ENCODE measurements at regions not wholly inside any gene's neighbourhood (a gene's known extent, or its start where the extent isn't known, plus 50 kb on each side); places are given as distances from the start of the nearest gene placed in this dataset.
A peak's percentile ranks its signal among the peaks of the same experiment; 100 is the strongest.

GRCh38 chr2:240310201-240310600 lies 125.3 kb upstream of the GPC1 start:
- TF ChIP-seq, protein P1, sequence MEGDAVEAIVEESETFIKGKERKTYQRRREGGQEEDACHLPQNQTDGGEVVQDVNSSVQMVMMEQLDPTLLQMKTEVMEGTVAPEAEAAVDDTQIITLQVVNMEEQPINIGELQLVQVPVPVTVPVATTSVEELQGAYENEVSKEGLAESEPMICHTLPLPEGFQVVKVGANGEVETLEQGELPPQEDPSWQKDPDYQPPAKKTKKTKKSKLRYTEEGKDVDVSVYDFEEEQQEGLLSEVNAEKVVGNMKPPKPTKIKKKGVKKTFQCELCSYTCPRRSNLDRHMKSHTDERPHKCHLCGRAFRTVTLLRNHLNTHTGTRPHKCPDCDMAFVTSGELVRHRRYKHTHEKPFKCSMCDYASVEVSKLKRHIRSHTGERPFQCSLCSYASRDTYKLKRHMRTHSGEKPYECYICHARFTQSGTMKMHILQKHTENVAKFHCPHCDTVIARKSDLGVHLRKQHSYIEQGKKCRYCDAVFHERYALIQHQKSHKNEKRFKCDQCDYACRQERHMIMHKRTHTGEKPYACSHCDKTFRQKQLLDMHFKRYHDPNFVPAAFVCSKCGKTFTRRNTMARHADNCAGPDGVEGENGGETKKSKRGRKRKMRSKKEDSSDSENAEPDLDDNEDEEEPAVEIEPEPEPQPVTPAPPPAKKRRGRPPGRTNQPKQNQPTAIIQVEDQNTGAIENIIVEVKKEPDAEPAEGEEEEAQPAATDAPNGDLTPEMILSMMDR (IDR thresholded peaks at IDR 0.05), result no peak
- Histone ChIP-seq H3K9me3 (no peaks in the 10 kb centered on the region), H3K27me3 (ENCODE audit: low read depth) (no peaks in the 10 kb centered on the region), H3K27ac (no peak overlapping the region), H3K4me3 (no peak overlapping the region), H3K4me1 (no peaks in the 10 kb centered on the region), H3K36me3 (no peaks in the 10 kb centered on the region)
- no peak for DNase-seq
- ATAC-seq, result no peak
- intact Hi-C loops (cut with DNase I), result no loop called here

- TF ChIP-seq, protein P1 (IDR thresholded peaks at IDR 0.05), result no peak
- ATAC-seq, result no peak
- H3K27ac ChIP-seq, result no peak overlapping the region
- DNase-seq, result no peak
- intact Hi-C loops (cut with DNase I), result no loop called here
- H3K4me1 ChIP-seq, result no peaks in the 10 kb centered on the region
- no peaks in the 10 kb centered on the region for H3K27me3 ChIP-seq (ENCODE audit: low read depth)
- H3K36me3 ChIP-seq, result no peaks in the 10 kb centered on the region
- no peaks in the 10 kb centered on the region for H3K9me3 ChIP-seq
- no peak overlapping the region for H3K4me3 ChIP-seq
These were observed 124.8 kb upstream of the GPC1 start for GRCh38 chr2:240310645-240311044.

- Histone ChIP-seq H3K4me1 (no peaks in the 10 kb centered on the region), H3K27ac (no peak overlapping the region), H3K4me3 (no peak overlapping the region), H3K9me3 (no peaks in the 10 kb centered on the region), H3K36me3 (no peaks in the 10 kb centered on the region), H3K27me3 (ENCODE audit: low read depth) (no peaks in the 10 kb centered on the region)
- DNase-seq, result no peak
- TF ChIP-seq, protein P1 (IDR thresholded peaks at IDR 0.05), result no peak
- intact Hi-C loops (cut with DNase I), result no loop called here
- ATAC-seq, result no peak
These were observed 123.6 kb upstream of the GPC1 start for GRCh38 chr2:240311821-240312220.

DNA sequence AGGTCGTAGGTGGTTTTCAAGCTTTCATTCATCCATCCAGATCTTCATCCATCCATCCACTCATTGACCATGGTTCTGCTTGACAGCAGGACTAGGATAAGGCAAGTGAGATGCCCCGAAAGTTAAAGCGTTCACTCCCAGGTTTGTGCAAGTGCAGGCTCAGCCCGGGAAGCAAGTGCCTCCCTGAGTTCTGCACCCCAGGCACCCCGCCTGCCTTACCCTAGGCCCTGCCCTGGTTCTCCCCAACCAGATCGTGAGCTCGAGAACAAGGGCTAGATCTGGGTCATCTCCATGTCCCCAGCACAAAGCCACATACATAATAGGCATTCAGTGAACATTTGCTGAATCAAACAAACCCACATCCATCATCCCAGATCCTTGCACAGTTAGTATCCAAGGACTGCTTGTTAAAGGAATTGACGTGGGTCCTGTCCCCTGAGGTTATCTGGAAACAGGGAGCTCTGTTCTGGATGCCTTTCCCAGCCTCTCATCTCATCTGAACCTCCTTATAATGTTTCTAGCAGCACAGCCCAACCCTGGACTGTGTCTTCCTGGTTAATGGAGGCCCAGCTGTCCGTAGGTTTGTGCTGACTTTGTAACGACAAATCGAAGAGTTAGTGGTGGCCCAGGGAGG lies 116.1 kb upstream of the GPC1 start:
- no peak for ATAC-seq
- Histone ChIP-seq H3K4me1 (no peaks in the 10 kb centered on the region), H3K9me3 (no peaks in the 10 kb centered on the region), H3K27ac (no peak overlapping the region), H3K4me3 (no peak overlapping the region), H3K36me3 (no peaks in the 10 kb centered on the region), H3K27me3 (ENCODE audit: low read depth) (peaks cover 4% of the 10 kb centered on the region)
- TF ChIP-seq, protein P1 (IDR thresholded peaks at IDR 0.05), result no peak
- no peak for DNase-seq
- intact Hi-C loops (cut with DNase I), result no loop called here

DNA sequence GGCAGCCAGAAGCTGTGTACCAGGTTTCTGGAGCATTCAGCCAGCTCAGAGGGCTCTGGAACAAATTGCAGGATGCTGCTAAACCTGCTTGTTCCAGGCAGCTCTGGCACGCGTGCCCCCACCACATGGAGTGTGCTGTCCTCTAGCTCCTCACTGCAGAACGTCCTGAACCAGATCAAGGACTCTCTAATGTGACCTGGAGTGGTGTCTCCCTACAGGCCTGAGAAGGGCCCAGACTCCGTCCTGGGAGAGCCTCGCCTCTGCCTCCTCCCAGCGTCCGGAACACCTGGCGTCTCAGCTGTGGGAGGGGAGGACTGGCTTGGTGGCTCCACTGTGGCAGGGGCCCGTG lies 115.6 kb upstream of the GPC1 start:
- Histone ChIP-seq H3K27me3 (ENCODE audit: low read depth) (peaks cover 4% of the 10 kb centered on the region), H3K4me3 (no peak overlapping the region), H3K36me3 (no peaks in the 10 kb centered on the region), H3K27ac (no peak overlapping the region), H3K4me1 (no peaks in the 10 kb centered on the region), H3K9me3 (no peaks in the 10 kb centered on the region)
- intact Hi-C loops (cut with DNase I), result no loop called here
- TF ChIP-seq, protein P1 (IDR thresholded peaks at IDR 0.05), result no peak
- DNase-seq (no peak), ATAC-seq (peak in 1 of 2 donors; percentile 36)

Data from lower lobe of right lung (tissue), 2 donors.